Ishikawa (cell line): ENCODE measurements at regions not wholly inside any gene's neighbourhood (a gene's known extent, or its start where the extent isn't known, plus 50 kb on each side); places are given as distances from the start of the nearest gene placed in this dataset.

Source experiments
- CEBPB ChIP-seq: IDR thresholded peaks from 2 replicates; pipeline ENCODE4 v1.6.1; 2012
- CREB1 ChIP-seq: IDR thresholded peaks from 2 replicates; pipeline ENCODE4 v1.6.1; 2012; ENCODE audit warnings: low read depth
- EGR1 ChIP-seq: IDR thresholded peaks from 2 replicates; pipeline ENCODE4 v1.6.1; 2012
- EP300 ChIP-seq: IDR thresholded peaks from 2 replicates; pipeline ENCODE4 v1.6.1; 2012; ENCODE audit warnings: borderline replicate concordance
- FOXM1 ChIP-seq: IDR thresholded peaks from 2 replicates; pipeline ENCODE4 v1.6.1; 2012; ENCODE audit warnings: low read depth, borderline replicate concordance
- MAX ChIP-seq: IDR thresholded peaks from 2 replicates; pipeline ENCODE4 v1.6.1; 2012
- NFIC ChIP-seq: IDR thresholded peaks from 2 replicates; pipeline ENCODE4 v1.6.1; 2012
- RAD21 ChIP-seq: IDR thresholded peaks from 2 replicates; pipeline ENCODE4 v1.6.1; 2012; ENCODE audit warnings: low read depth
- REST ChIP-seq: IDR thresholded peaks from 2 replicates; pipeline ENCODE4 v1.6.1; 2012; ENCODE audit warnings: low read depth, mild to moderate bottlenecking
- TAF1 ChIP-seq: IDR thresholded peaks from 2 replicates; pipeline ENCODE4 v1.6.1; 2012; ENCODE audit warnings: low read depth, mild to moderate bottlenecking
- TCF12 ChIP-seq: IDR thresholded peaks from 2 replicates; pipeline ENCODE4 v1.6.1; 2012; ENCODE audit warnings: low read depth
- TEAD4 ChIP-seq: IDR thresholded peaks from 2 replicates; pipeline ENCODE4 v1.6.1; 2012
- USF1 ChIP-seq: IDR thresholded peaks from 2 replicates; pipeline ENCODE4 v1.6.1; 2012
- YY1 ChIP-seq: IDR thresholded peaks from 2 replicates; pipeline ENCODE4 v1.6.1; 2012; ENCODE audit warnings: low read depth
- ZBTB7A ChIP-seq: IDR thresholded peaks from 2 replicates; pipeline ENCODE4 v1.6.1; 2012; ENCODE audit warnings: low read depth

GRCh38 chr3:111286746-111287145, 215.1 kb downstream of the NECTIN3 start:
- no peak for TF ChIP-seq TEAD4
- TF ChIP-seq REST, result no peak
- TF ChIP-seq USF1, result no peak
- TF ChIP-seq NFIC, result no peak
- no peak for TF ChIP-seq EP300
- TF ChIP-seq RAD21, result no peak
- TF ChIP-seq CREB1, result no peak
- TF ChIP-seq TAF1, result no peak
- no peak for TF ChIP-seq YY1
- TF ChIP-seq MAX, result no peak
- TF ChIP-seq TCF12, result no peak
- no peak for TF ChIP-seq CEBPB
- TF ChIP-seq ZBTB7A, result no peak
- TF ChIP-seq FOXM1, result no peak
- no peak for TF ChIP-seq EGR1

- TF ChIP-seq MAX (no peak), TEAD4 (no peak), NFIC (no peak), ZBTB7A (no peak)
These were observed 220.5 kb downstream of the NECTIN3 start for GRCh38 chr3:111292117-111292516.

GRCh38 chr3:111299192-111299615, 227.6 kb downstream of the NECTIN3 start:
- TF ChIP-seq MAX (no peak), RAD21 (peak; percentile 24; the same call in 1 of the 2 replicates), YY1 (no peak), TEAD4 (no peak)

GRCh38 chr3:111301238-111301798, 229.7 kb downstream of the NECTIN3 start:
- TF ChIP-seq USF1 (no peak), TEAD4 (no peak), YY1 (no peak), TAF1 (no peak), NFIC (no peak), ZBTB7A (no peak), CEBPB (no peak), RAD21 (no peak), FOXM1 (no peak), TCF12 (no peak), MAX (no peak)

- no peak for TF ChIP-seq ZBTB7A
- no peak for TF ChIP-seq REST
These were observed 230.4 kb downstream of the NECTIN3 start for GRCh38 chr3:111302063-111302462.

GRCh38 chr3:111303760-111304159, 232.1 kb downstream of the NECTIN3 start:
- TF ChIP-seq YY1, result no peak
- no peak for TF ChIP-seq TAF1
- TF ChIP-seq EGR1, result no peak

GRCh38 chr3:111307676-111308075, 234.3 kb upstream of the CD96 start:
- TF ChIP-seq USF1 (no peak), YY1 (no peak), TAF1 (no peak), CEBPB (no peak), ZBTB7A (no peak), MAX (no peak), TCF12 (no peak), CREB1 (no peak), EP300 (no peak), FOXM1 (no peak), TEAD4 (no peak), EGR1 (no peak), NFIC (no peak), REST (no peak)
